ENCODE measurements at regions not wholly inside any gene's neighbourhood (a gene's known extent, or its start where the extent isn't known, plus 50 kb on each side); places are given as distances from the start of the nearest gene placed in this dataset.

DNA sequence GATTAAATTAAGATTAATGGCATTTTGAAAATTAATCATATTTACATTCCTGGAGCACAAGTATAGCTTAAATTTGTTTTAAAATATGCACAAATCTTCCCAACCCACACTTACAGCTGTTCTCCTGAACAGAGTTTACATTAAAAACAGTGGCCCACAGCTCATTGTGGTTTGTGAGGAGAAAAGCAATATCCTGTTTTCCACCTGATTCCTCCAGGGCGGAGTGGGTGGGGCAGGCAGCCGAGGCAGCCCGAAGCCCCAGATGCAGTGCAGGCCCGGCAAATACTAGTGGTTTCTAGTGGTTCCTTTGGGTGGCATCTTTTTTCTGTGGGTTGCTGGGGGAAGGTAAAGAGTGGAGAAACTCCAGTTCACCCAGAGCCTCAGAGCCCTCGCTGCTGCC, 280.8 kb downstream of the ARHGAP12 start:
- H3K9ac ChIP-seq (ENCODE audit: control insufficient read depth, extremely low read depth, insufficient read depth, low read length) = no peak overlapping the region
- no peak overlapping the region for H3K4me3 ChIP-seq (ENCODE audit: control insufficient read depth in 2 of 3, extremely low read depth in 1 of 3, insufficient read depth in 2 of 3, low read depth in 1 of 3, low read length in 3 of 3)
- peak overlapping the region; percentile 19 for H3K4me2 ChIP-seq (ENCODE audit: control insufficient read depth, extremely low read depth, insufficient read depth, low read depth, low read length)
- FAIRE-seq = peak; percentile 83
- H3K4me1 ChIP-seq (ENCODE audit: control insufficient read depth, extremely low read depth, insufficient read depth, low read length) = peaks cover 42% of the 10 kb centered on the region
- H3K9me3 ChIP-seq (ENCODE audit: control insufficient read depth, low read depth, low read length) = no peaks in the 10 kb centered on the region
- H3K9me1 ChIP-seq (ENCODE audit: control insufficient read depth, extremely low read depth, insufficient read depth, low read length) = no peaks in the 10 kb centered on the region
- TF ChIP-seq, protein P1, sequence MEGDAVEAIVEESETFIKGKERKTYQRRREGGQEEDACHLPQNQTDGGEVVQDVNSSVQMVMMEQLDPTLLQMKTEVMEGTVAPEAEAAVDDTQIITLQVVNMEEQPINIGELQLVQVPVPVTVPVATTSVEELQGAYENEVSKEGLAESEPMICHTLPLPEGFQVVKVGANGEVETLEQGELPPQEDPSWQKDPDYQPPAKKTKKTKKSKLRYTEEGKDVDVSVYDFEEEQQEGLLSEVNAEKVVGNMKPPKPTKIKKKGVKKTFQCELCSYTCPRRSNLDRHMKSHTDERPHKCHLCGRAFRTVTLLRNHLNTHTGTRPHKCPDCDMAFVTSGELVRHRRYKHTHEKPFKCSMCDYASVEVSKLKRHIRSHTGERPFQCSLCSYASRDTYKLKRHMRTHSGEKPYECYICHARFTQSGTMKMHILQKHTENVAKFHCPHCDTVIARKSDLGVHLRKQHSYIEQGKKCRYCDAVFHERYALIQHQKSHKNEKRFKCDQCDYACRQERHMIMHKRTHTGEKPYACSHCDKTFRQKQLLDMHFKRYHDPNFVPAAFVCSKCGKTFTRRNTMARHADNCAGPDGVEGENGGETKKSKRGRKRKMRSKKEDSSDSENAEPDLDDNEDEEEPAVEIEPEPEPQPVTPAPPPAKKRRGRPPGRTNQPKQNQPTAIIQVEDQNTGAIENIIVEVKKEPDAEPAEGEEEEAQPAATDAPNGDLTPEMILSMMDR (optimal IDR thresholded peaks at IDR 0.05 in 1 of 3, IDR thresholded peaks at IDR 0.05 in 1 of 3, conservative IDR thresholded peaks at IDR 0.05 in 1 of 3; ENCODE audit: extremely low read depth in 1 of 3, insufficient read depth in 2 of 3, low read length in 3 of 3) = no peak
- TF ChIP-seq EZH2 (IDR thresholded peaks at IDR 0.05; ENCODE audit: low read length) = no peak
- H3K27ac ChIP-seq (ENCODE audit: control insufficient read depth, insufficient read depth, low read length) = no peak overlapping the region
- H2AFZ ChIP-seq (ENCODE audit: control insufficient read depth, low read length) = no peak overlapping the region
- dilution Hi-C loops (cut with MboI; ENCODE audit: extremely low pct_ligation_motif_present, low sequenced_read_pairs) = no loop called here
- DNase-seq (ENCODE audit: low read depth, low spot score) = no peak
- no peaks in the 10 kb centered on the region for H3K27me3 ChIP-seq (ENCODE audit: control insufficient read depth, extremely low read depth, insufficient read depth, low read length)
- H3K79me2 ChIP-seq (ENCODE audit: control insufficient read depth, insufficient read depth, low read length) = no peaks in the 10 kb centered on the region
- no peaks in the 10 kb centered on the region for H3K36me3 ChIP-seq (ENCODE audit: control insufficient read depth in 2 of 2, extremely low read depth in 1 of 2, insufficient read depth in 2 of 2, low read length in 2 of 2)
- no peaks in the 10 kb centered on the region for H4K20me1 ChIP-seq (ENCODE audit: control insufficient read depth, extremely low read depth, insufficient read depth, low read length)

DNA sequence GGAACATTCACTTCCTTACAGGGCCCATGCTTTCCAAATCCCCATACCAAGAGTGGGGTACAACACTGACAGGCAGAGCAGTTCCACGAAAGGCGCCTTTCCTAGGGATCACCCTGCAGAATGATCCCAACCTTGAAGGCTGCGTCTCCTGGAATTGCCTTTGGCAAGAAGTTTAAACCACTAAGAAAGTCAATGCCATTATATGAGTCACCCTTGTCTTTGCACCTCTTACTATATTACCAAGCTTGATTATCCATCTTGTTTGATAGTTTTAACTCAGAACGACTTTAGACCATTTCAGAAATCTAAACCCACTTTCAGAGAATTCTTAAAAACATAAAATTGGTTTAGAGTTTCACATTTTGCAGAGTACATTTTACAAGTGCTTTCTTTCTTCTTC, 282.1 kb downstream of the ARHGAP12 start:
- no peak overlapping the region for H3K4me3 ChIP-seq (ENCODE audit: control insufficient read depth in 2 of 3, extremely low read depth in 1 of 3, insufficient read depth in 2 of 3, low read depth in 1 of 3, low read length in 3 of 3)
- H3K79me2 ChIP-seq (ENCODE audit: control insufficient read depth, insufficient read depth, low read length) = no peaks in the 10 kb centered on the region
- peaks cover 42% of the 10 kb centered on the region for H3K4me1 ChIP-seq (ENCODE audit: control insufficient read depth, extremely low read depth, insufficient read depth, low read length)
- H3K9ac ChIP-seq (ENCODE audit: control insufficient read depth, extremely low read depth, insufficient read depth, low read length) = no peak overlapping the region
- dilution Hi-C loops (cut with MboI; ENCODE audit: extremely low pct_ligation_motif_present, low sequenced_read_pairs) = no loop called here
- H3K4me2 ChIP-seq (ENCODE audit: control insufficient read depth, extremely low read depth, insufficient read depth, low read depth, low read length) = peak overlapping the region; percentile 29
- no peak overlapping the region for H3K27ac ChIP-seq (ENCODE audit: control insufficient read depth, insufficient read depth, low read length)
- H3K9me1 ChIP-seq (ENCODE audit: control insufficient read depth, extremely low read depth, insufficient read depth, low read length) = no peaks in the 10 kb centered on the region
- DNase-seq (ENCODE audit: low read depth, low spot score) = no peak
- TF ChIP-seq, protein P1 (optimal IDR thresholded peaks at IDR 0.05 in 1 of 3, IDR thresholded peaks at IDR 0.05 in 1 of 3, conservative IDR thresholded peaks at IDR 0.05 in 1 of 3; ENCODE audit: extremely low read depth in 1 of 3, insufficient read depth in 2 of 3, low read length in 3 of 3) = no peak
- TF ChIP-seq EZH2 (IDR thresholded peaks at IDR 0.05; ENCODE audit: low read length) = no peak
- H3K36me3 ChIP-seq (ENCODE audit: control insufficient read depth in 2 of 2, extremely low read depth in 1 of 2, insufficient read depth in 2 of 2, low read length in 2 of 2) = no peaks in the 10 kb centered on the region
- no peak overlapping the region for H2AFZ ChIP-seq (ENCODE audit: control insufficient read depth, low read length)
- H3K9me3 ChIP-seq (ENCODE audit: control insufficient read depth, low read depth, low read length) = no peaks in the 10 kb centered on the region
- H4K20me1 ChIP-seq (ENCODE audit: control insufficient read depth, extremely low read depth, insufficient read depth, low read length) = no peaks in the 10 kb centered on the region
- no peaks in the 10 kb centered on the region for H3K27me3 ChIP-seq (ENCODE audit: control insufficient read depth, extremely low read depth, insufficient read depth, low read length)
- FAIRE-seq = peak; percentile 66
